ENCODE measurements at regions not wholly inside any gene's neighbourhood (a gene's known extent, or its start where the extent isn't known, plus 50 kb on each side); places are given as distances from the start of the nearest gene placed in this dataset.

DNA sequence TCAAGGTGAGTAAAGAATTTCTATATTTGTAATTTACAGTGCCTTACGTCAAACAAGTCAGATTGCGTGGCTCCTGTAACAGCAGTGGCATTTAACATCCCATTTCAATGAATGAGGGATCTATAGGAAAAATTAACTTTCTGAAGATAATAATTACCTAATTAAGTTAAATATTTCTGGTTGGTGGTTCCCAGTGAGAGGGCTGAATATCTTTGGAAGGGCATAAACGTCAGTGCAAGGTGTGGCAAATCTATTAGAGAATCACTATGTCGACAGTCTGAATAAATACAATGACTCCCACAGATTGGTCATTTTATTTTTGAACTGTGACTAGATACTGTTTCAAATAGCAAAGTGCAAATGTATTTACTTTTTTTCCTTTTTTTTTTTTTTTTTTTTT is 80.0 kb downstream of the S1PR1 start (continued):
- TF ChIP-seq SAP30 (IDR thresholded peaks at IDR 0.05; ENCODE audit: insufficient read depth, insufficient replicate concordance, low read length) (no peak), POLR2A (IDR thresholded peaks at IDR 0.05; ENCODE audit: control extremely low read depth in 1 of 2, low read depth in 2 of 2, low read length in 2 of 2) (no peak), CREB1 (IDR thresholded peaks at IDR 0.05) (no peak)
- TF ChIP-seq, protein P1, sequence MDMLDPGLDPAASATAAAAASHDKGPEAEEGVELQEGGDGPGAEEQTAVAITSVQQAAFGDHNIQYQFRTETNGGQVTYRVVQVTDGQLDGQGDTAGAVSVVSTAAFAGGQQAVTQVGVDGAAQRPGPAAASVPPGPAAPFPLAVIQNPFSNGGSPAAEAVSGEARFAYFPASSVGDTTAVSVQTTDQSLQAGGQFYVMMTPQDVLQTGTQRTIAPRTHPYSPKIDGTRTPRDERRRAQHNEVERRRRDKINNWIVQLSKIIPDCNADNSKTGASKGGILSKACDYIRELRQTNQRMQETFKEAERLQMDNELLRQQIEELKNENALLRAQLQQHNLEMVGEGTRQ (IDR thresholded peaks at IDR 0.05; ENCODE audit: low read length) = no peak
